ENCODE measurements at regions not wholly inside any gene's neighbourhood (a gene's known extent, or its start where the extent isn't known, plus 50 kb on each side); places are given as distances from the start of the nearest gene placed in this dataset.

DNA sequence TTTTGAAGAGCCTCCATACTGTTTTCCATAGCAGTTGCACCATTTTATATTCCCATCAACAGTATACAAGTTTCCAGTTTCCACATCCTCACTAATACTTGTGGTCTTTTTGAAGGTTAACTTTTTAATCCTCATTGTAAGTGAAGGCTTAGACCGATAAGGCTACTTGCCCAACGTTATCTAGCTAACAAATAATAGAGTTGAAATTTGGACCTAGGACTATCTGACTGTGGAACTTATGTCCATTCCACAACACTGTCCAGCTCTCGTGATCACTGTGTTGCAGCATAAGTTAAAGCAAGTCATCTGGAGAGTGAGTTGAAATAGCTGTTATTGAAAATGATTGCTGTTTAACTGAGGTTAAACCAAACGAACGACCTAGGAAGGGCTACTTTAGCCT, 84.0 kb downstream of the ZNF92 start:
- H2AFZ ChIP-seq (ENCODE audit: low read length) = no peak overlapping the region
- no peak overlapping the region for H3K4me2 ChIP-seq (ENCODE audit: extremely low read depth, insufficient read depth, low read length)
- no peaks in the 10 kb centered on the region for H3K9me3 ChIP-seq (ENCODE audit: control insufficient read depth, insufficient read depth, low read depth, low read length)
- no peak overlapping the region for H3K27ac ChIP-seq (ENCODE audit: insufficient read depth, low read length)
- no peaks in the 10 kb centered on the region for H3K27me3 ChIP-seq (ENCODE audit: control insufficient read depth, insufficient read depth, low read length)
- no peaks in the 10 kb centered on the region for H3K79me2 ChIP-seq (ENCODE audit: control insufficient read depth, insufficient read depth, low read length)
- H3K9ac ChIP-seq (ENCODE audit: insufficient read depth, low read length) = no peak overlapping the region
- no peak for DNase-seq (ENCODE audit: low read depth in 2 of 2)
- TF ChIP-seq EZH2 (IDR thresholded peaks at IDR 0.05; ENCODE audit: low read length, missing control alignments) (no peak), CTCF (conservative IDR thresholded peaks at IDR 0.05 in 1 of 2, IDR thresholded peaks at IDR 0.05 in 1 of 2; ENCODE audit: low read depth in 1 of 2, low read length in 2 of 2) (no peak)
- H3K4me3 ChIP-seq (replicated peaks in 1 of 4; ENCODE audit: control extremely low read depth in 1 of 4, insufficient read depth in 1 of 4, low read depth in 3 of 4, low read length in 4 of 4) = no peak overlapping the region
- no peaks in the 10 kb centered on the region for H3K36me3 ChIP-seq (ENCODE audit: control insufficient read depth, insufficient read depth, low read length)
- no peaks in the 10 kb centered on the region for H4K20me1 ChIP-seq (ENCODE audit: control insufficient read depth, extremely low read depth, insufficient read depth, low read length)
- H3K4me1 ChIP-seq (ENCODE audit: control insufficient read depth, extremely low read depth, insufficient read depth, low read length) = no peaks in the 10 kb centered on the region

DNA sequence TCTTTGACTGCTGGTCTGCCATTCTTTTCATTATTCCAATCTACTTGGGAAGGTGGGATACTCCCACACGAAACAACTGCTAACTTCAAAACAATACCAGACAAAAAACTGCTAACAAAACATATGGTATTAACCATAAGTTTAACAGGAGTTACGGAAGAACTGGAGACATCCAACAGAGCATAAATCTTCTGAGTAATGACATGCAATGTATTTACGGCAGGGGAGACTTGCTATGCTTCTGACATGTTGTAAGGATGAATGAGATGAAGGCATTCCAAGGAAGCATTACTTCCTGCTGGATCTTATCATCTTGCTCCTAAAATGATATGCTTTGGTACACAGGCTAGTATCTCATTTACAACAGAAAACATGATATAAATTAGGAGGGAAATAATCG, 85.8 kb downstream of the ZNF92 start:
- TF ChIP-seq EZH2 (IDR thresholded peaks at IDR 0.05; ENCODE audit: low read length, missing control alignments) (no peak), CTCF (conservative IDR thresholded peaks at IDR 0.05 in 1 of 2, IDR thresholded peaks at IDR 0.05 in 1 of 2; ENCODE audit: low read depth in 1 of 2, low read length in 2 of 2) (no peak)
- H3K4me3 ChIP-seq (replicated peaks in 1 of 4; ENCODE audit: control extremely low read depth in 1 of 4, insufficient read depth in 1 of 4, low read depth in 3 of 4, low read length in 4 of 4) = no peak overlapping the region
- no peaks in the 10 kb centered on the region for H3K79me2 ChIP-seq (ENCODE audit: control insufficient read depth, insufficient read depth, low read length)
- no peaks in the 10 kb centered on the region for H3K27me3 ChIP-seq (ENCODE audit: control insufficient read depth, insufficient read depth, low read length)
- no peaks in the 10 kb centered on the region for H4K20me1 ChIP-seq (ENCODE audit: control insufficient read depth, extremely low read depth, insufficient read depth, low read length)
- H3K27ac ChIP-seq (ENCODE audit: insufficient read depth, low read length) = no peak overlapping the region
- H3K36me3 ChIP-seq (ENCODE audit: control insufficient read depth, insufficient read depth, low read length) = no peaks in the 10 kb centered on the region
- H3K4me2 ChIP-seq (ENCODE audit: extremely low read depth, insufficient read depth, low read length) = no peak overlapping the region
- DNase-seq (ENCODE audit: low read depth in 2 of 2) = peak in 1 of 2 donors; percentile 19
- no peak overlapping the region for H3K9ac ChIP-seq (ENCODE audit: insufficient read depth, low read length)
- H3K9me3 ChIP-seq (ENCODE audit: control insufficient read depth, insufficient read depth, low read depth, low read length) = no peaks in the 10 kb centered on the region
- no peaks in the 10 kb centered on the region for H3K4me1 ChIP-seq (ENCODE audit: control insufficient read depth, extremely low read depth, insufficient read depth, low read length)
- no peak overlapping the region for H2AFZ ChIP-seq (ENCODE audit: low read length)

DNA sequence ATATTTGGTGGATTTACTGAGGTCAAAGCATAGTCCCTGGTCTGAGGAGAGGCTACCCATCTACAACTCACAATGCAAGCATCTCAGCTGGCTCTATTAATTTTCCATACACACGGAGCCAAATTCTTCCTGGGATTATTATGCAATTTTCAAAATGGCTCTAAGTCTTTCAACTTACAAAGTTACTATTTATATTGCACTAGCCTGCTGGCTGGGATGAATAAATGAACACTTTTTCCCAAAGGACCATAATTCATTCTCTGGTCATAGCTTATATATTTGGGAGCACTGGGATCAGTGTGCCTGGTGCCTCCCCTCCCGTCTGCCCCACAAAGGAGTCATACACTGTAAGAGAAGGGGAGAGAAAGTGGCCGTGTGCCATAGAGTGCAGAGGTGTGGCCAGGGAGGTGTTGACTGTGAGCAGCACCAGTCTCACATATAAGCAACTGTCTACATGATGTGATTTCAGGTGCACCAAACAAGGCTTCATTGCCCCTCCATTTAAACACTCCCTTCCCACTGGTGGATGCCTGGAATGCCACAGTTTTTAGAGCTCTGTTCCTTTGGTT, 88.6 kb downstream of the ZNF92 start:
- H3K27me3 ChIP-seq (ENCODE audit: control insufficient read depth, insufficient read depth, low read length) = no peaks in the 10 kb centered on the region
- no peak overlapping the region for H3K9ac ChIP-seq (ENCODE audit: insufficient read depth, low read length)
- H4K20me1 ChIP-seq (ENCODE audit: control insufficient read depth, extremely low read depth, insufficient read depth, low read length) = no peaks in the 10 kb centered on the region
- DNase-seq (ENCODE audit: low read depth in 2 of 2) = no peak
- H3K4me3 ChIP-seq (replicated peaks in 1 of 4; ENCODE audit: control extremely low read depth in 1 of 4, insufficient read depth in 1 of 4, low read depth in 3 of 4, low read length in 4 of 4) = no peak overlapping the region
- TF ChIP-seq EZH2 (IDR thresholded peaks at IDR 0.05; ENCODE audit: low read length, missing control alignments) = no peak
- TF ChIP-seq CTCF (conservative IDR thresholded peaks at IDR 0.05 in 1 of 2, IDR thresholded peaks at IDR 0.05 in 1 of 2; ENCODE audit: low read depth in 1 of 2, low read length in 2 of 2) = no peak
- no peaks in the 10 kb centered on the region for H3K79me2 ChIP-seq (ENCODE audit: control insufficient read depth, insufficient read depth, low read length)
- H3K27ac ChIP-seq (ENCODE audit: insufficient read depth, low read length) = no peak overlapping the region
- no peaks in the 10 kb centered on the region for H3K9me3 ChIP-seq (ENCODE audit: control insufficient read depth, insufficient read depth, low read depth, low read length)
- H3K4me2 ChIP-seq (ENCODE audit: extremely low read depth, insufficient read depth, low read length) = no peak overlapping the region
- no peaks in the 10 kb centered on the region for H3K4me1 ChIP-seq (ENCODE audit: control insufficient read depth, extremely low read depth, insufficient read depth, low read length)
- H3K36me3 ChIP-seq (ENCODE audit: control insufficient read depth, insufficient read depth, low read length) = no peaks in the 10 kb centered on the region
- no peak overlapping the region for H2AFZ ChIP-seq (ENCODE audit: low read length)

Measured in fibroblast of lung (primary cell).